Activated CD8-positive, alpha-beta memory T cell treated with anti-CD3 and anti-CD28 coated beads, Interleukin-2, amount 50 U/mL, for 24 hours (primary cell): ENCODE measurements at regions not wholly inside any gene's neighbourhood (a gene's known extent, or its start where the extent isn't known, plus 50 kb on each side); places are given as distances from the start of the nearest gene placed in this dataset.
"Not testable (repeated sequence)": the region's sequence is repeated elsewhere in the genome, so short reads cannot be mapped to it uniquely, and the experiment has no call there.

Experiments
- DNase-seq: peaks from one replicate; pipeline ENCODE4 v3.0.0-alpha.2; 2020; ENCODE audit errors: extremely low read depth

- DNase-seq: no peak
These were observed 960.3 kb upstream of the SLC39A10 start for GRCh38 chr2:194696690-194697089.

GRCh38 chr2:194686569-194686968, 970.5 kb upstream of the SLC39A10 start:
- DNase-seq: no peak

- DNase-seq: no peak
These were observed 983.0 kb upstream of the SLC39A10 start for GRCh38 chr2:194674043-194674442.

- DNase-seq: no peak
These were observed 984.0 kb upstream of the SLC39A10 start for GRCh38 chr2:194672994-194673393.

- DNase-seq: no peak
These were observed 995.6 kb upstream of the SLC39A10 start for GRCh38 chr2:194661431-194661830.

GRCh38 chr2:194639057-194639456, 1018.0 kb upstream of the SLC39A10 start:
- DNase-seq: not testable (repeated sequence)

- no peak for DNase-seq
These were observed 1035.1 kb upstream of the SLC39A10 start for GRCh38 chr2:194621945-194622344.

GRCh38 chr2:194619366-194619765, 1037.7 kb upstream of the SLC39A10 start:
- DNase-seq: no peak

- DNase-seq: no peak
These were observed 1038.6 kb upstream of the SLC39A10 start for GRCh38 chr2:194618432-194618831.

- DNase-seq: no peak
These were observed 1040.7 kb upstream of the SLC39A10 start for GRCh38 chr2:194616334-194616733.

GRCh38 chr2:194610297-194610696, 1046.7 kb upstream of the SLC39A10 start:
- DNase-seq: no peak

- no peak for DNase-seq
These were observed 1053.6 kb upstream of the SLC39A10 start for GRCh38 chr2:194603429-194603828.

- DNase-seq: no peak
These were observed 1054.3 kb upstream of the SLC39A10 start for GRCh38 chr2:194602750-194603149.

GRCh38 chr2:194591192-194591591, 1065.8 kb upstream of the SLC39A10 start:
- no peak for DNase-seq

GRCh38 chr2:194587739-194588270, 1069.2 kb upstream of the SLC39A10 start:
- DNase-seq: no peak

- DNase-seq: no peak
These were observed 1089.4 kb upstream of the SLC39A10 start for GRCh38 chr2:194567661-194568017.

GRCh38 chr2:194566907-194567660, 1089.9 kb upstream of the SLC39A10 start:
- DNase-seq: no peak

GRCh38 chr2:194564422-194564821, 1092.6 kb upstream of the SLC39A10 start:
- no peak for DNase-seq

- no peak for DNase-seq
These were observed 1094.7 kb upstream of the SLC39A10 start for GRCh38 chr2:194562329-194562728.

GRCh38 chr2:194559964-194560363, 1097.1 kb upstream of the SLC39A10 start:
- DNase-seq: no peak

GRCh38 chr2:194559523-194559922, 1097.5 kb upstream of the SLC39A10 start:
- no peak for DNase-seq

GRCh38 chr2:194557993-194558392, 1099.0 kb upstream of the SLC39A10 start:
- DNase-seq: no peak

- no peak for DNase-seq
These were observed 1100.4 kb upstream of the SLC39A10 start for GRCh38 chr2:194556629-194557028.

- no peak for DNase-seq
These were observed 1103.0 kb upstream of the SLC39A10 start for GRCh38 chr2:194553980-194554379.
